Mucosa of stomach (tissue), 1 donor: ENCODE measurements at regions not wholly inside any gene's neighbourhood (a gene's known extent, or its start where the extent isn't known, plus 50 kb on each side); places are given as distances from the start of the nearest gene placed in this dataset.
"Not testable (repeated sequence)": the region's sequence is repeated elsewhere in the genome, so short reads cannot be mapped to it uniquely, and the experiment has no call there.

ENCODE experiments used
- H3K27me3 ChIP-seq: one replicate; pipeline ENCODE4 v1.7.0; 2013; ENCODE audit warnings: mild to moderate bottlenecking, low read length; ENCODE audit not compliant: control insufficient read depth, insufficient read depth
- H3K36me3 ChIP-seq: one replicate; pipeline ENCODE4 v1.7.0; 2013; ENCODE audit warnings: low read length; ENCODE audit not compliant: control insufficient read depth, insufficient read depth
- H3K4me1 ChIP-seq: one replicate; pipeline ENCODE4 v1.7.0; 2013; ENCODE audit warnings: mild to moderate bottlenecking, low read length; ENCODE audit not compliant: control insufficient read depth, insufficient read depth
- H3K4me3 ChIP-seq: one replicate; pipeline ENCODE4 v1.7.0; 2013; ENCODE audit warnings: low read length
- H3K9ac ChIP-seq: one replicate; pipeline ENCODE4 v1.7.0; 2013; ENCODE audit warnings: mild to moderate bottlenecking, low read length, moderate library complexity
- H3K9me3 ChIP-seq: one replicate; pipeline ENCODE4 v1.7.0; 2013; ENCODE audit warnings: mild to moderate bottlenecking, low read length, moderate library complexity; ENCODE audit not compliant: control insufficient read depth
- donor health status: Pancreatic carcinoma.

GRCh38 chr1:10910681-10911489, 101.6 kb upstream of the TARDBP start:
- Histone ChIP-seq H3K9me3 (no peaks in the 10 kb centered on the region), H3K36me3 (no peaks in the 10 kb centered on the region), H3K4me3 (no peak overlapping the region), H3K27me3 (no peaks in the 10 kb centered on the region), H3K4me1 (peaks cover 4% of the 10 kb centered on the region), H3K9ac (no peak overlapping the region)

DNA sequence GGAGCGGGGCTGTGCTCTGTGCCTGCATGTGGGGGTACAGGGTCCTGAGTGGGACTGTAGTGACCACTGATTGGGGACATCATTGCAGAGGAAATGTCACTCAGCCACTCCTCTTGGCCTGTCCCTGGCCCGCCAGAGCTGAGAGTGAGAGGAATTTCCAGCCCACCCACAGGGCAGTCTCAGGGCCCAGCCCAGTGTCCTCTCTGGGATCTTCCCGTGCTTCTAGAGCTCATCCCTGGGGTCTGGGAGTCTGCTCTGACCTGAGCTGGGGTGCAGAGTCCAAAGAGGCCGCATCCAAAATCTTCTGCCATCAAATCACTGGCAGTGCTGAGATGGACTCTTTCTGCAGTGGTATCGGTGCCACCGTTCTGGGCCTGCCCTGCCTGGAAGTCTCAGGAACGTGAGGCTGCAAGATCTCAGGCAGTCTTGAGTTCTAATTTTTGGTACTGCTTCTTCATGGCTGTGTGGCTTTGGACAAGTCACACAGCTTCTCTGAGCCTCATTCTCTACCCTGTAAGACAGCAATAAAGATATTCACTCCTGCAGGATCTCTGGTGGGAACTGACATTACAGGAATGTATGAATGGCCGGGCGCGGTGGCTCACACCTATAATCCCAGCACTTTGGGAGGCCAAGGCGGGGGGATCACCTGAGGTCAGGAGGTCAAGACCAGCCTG, 100.8 kb upstream of the TARDBP start:
- H3K27me3 ChIP-seq: no peaks in the 10 kb centered on the region
- no peaks in the 10 kb centered on the region for H3K9me3 ChIP-seq
- no peaks in the 10 kb centered on the region for H3K36me3 ChIP-seq
- H3K9ac ChIP-seq: no peak overlapping the region
- peaks cover 4% of the 10 kb centered on the region for H3K4me1 ChIP-seq
- H3K4me3 ChIP-seq: no peak overlapping the region

GRCh38 chr1:10912441-10912840, 100.0 kb upstream of the TARDBP start:
- Histone ChIP-seq H3K4me3 (no peak overlapping the region), H3K27me3 (no peaks in the 10 kb centered on the region), H3K9me3 (no peaks in the 10 kb centered on the region), H3K36me3 (no peaks in the 10 kb centered on the region), H3K4me1 (peaks cover 4% of the 10 kb centered on the region), H3K9ac (no peak overlapping the region)

GRCh38 chr1:10914056-10914455, 98.4 kb upstream of the TARDBP start:
- no peak overlapping the region for H3K4me3 ChIP-seq
- peaks cover 4% of the 10 kb centered on the region for H3K4me1 ChIP-seq
- H3K27me3 ChIP-seq: no peaks in the 10 kb centered on the region
- H3K9me3 ChIP-seq: no peaks in the 10 kb centered on the region
- no peak overlapping the region for H3K9ac ChIP-seq
- no peaks in the 10 kb centered on the region for H3K36me3 ChIP-seq

GRCh38 chr1:10915594-10915993, 96.9 kb upstream of the TARDBP start:
- Histone ChIP-seq H3K9me3 (no peaks in the 10 kb centered on the region), H3K4me1 (no peaks in the 10 kb centered on the region), H3K4me3 (no peak overlapping the region), H3K27me3 (no peaks in the 10 kb centered on the region), H3K36me3 (no peaks in the 10 kb centered on the region), H3K9ac (no peak overlapping the region)

- no peaks in the 10 kb centered on the region for H3K36me3 ChIP-seq
- no peaks in the 10 kb centered on the region for H3K9me3 ChIP-seq
- no peaks in the 10 kb centered on the region for H3K4me1 ChIP-seq
- H3K4me3 ChIP-seq: no peak overlapping the region
- H3K9ac ChIP-seq: no peak overlapping the region
- H3K27me3 ChIP-seq: no peaks in the 10 kb centered on the region
Measured at GRCh38 chr1:10916311-10916710, 96.1 kb upstream of the TARDBP start.

DNA sequence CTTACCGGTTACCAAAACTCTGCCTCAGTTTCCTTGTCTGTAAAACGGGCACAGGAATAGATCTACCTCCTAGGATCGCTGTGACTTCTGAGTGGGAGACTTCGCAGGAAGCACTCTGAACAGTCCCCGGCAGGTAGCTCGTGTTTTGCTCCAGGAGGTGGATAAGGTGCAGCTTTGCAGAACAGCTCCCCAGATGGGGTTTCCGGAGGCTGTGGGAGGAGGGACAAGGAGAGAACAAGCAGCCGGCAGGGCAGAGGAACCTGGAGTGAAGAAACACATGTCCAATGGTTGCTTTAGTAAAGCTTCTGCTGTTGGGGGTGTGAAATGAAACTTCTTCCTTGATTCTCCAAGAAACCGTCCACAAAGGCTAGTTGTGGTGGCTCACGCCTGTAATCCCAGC, 95.5 kb upstream of the TARDBP start:
- Histone ChIP-seq H3K9ac (no peak overlapping the region), H3K36me3 (no peaks in the 10 kb centered on the region), H3K4me1 (no peaks in the 10 kb centered on the region), H3K27me3 (no peaks in the 10 kb centered on the region), H3K4me3 (no peak overlapping the region), H3K9me3 (no peaks in the 10 kb centered on the region)

- H3K9ac ChIP-seq: no peak overlapping the region
- no peak overlapping the region for H3K4me3 ChIP-seq
- H3K36me3 ChIP-seq: no peaks in the 10 kb centered on the region
- H3K9me3 ChIP-seq: no peaks in the 10 kb centered on the region
- H3K4me1 ChIP-seq: no peaks in the 10 kb centered on the region
- H3K27me3 ChIP-seq: no peaks in the 10 kb centered on the region
Measured at GRCh38 chr1:10917513-10918454, 94.7 kb upstream of the TARDBP start.

GRCh38 chr1:10918531-10918930, 93.9 kb upstream of the TARDBP start:
- H3K4me1 ChIP-seq: no peaks in the 10 kb centered on the region
- H3K36me3 ChIP-seq: no peaks in the 10 kb centered on the region
- H3K4me3 ChIP-seq: no peak overlapping the region
- H3K9me3 ChIP-seq: no peaks in the 10 kb centered on the region
- no peak overlapping the region for H3K9ac ChIP-seq
- no peaks in the 10 kb centered on the region for H3K27me3 ChIP-seq

DNA sequence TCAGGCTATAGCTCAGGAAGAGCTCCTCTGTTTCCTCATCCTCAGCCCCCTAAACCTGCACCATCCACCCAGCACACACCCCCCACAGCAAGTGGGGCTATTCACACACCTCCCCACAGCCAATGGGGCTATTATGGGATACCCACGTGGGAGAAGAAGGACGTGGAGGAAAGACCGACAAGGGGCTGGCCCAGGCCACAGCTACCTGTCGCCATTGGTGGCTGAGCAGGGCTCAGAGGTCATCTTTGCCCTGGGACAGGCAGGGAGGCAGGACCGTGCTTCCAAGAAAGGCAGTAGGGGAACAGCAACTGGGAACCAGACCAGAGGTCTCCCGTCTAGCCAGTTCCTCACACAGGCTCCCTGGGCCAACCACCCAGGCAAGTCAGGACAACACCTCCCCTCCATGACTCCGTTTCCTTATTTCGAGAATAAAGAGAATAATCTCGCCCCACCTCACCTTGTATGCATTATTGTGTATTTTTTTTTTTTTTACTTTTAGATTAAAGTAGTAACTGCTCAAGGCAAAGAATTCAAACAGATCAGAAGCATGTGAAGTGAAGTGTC, 92.3 kb upstream of the TARDBP start:
- Histone ChIP-seq H3K9ac (no peak overlapping the region), H3K4me1 (no peaks in the 10 kb centered on the region), H3K27me3 (no peaks in the 10 kb centered on the region), H3K36me3 (no peaks in the 10 kb centered on the region), H3K4me3 (no peak overlapping the region), H3K9me3 (no peaks in the 10 kb centered on the region)

GRCh38 chr1:10922315-10923060, 90.0 kb upstream of the TARDBP start:
- not testable (repeated sequence) for H3K9me3 ChIP-seq, H3K36me3 ChIP-seq, H3K27me3 ChIP-seq, H3K9ac ChIP-seq, H3K4me1 ChIP-seq, H3K4me3 ChIP-seq
